Fibroblast of lung (primary cell): ENCODE measurements at regions not wholly inside any gene's neighbourhood (a gene's known extent, or its start where the extent isn't known, plus 50 kb on each side); places are given as distances from the start of the nearest gene placed in this dataset.

Experiments
- DNase-seq, 2 donors: peaks; one replicate each; pipeline versions ENCODE4 v3.0.0 to v3.0.0-alpha.2; 2010; ENCODE audit warnings: low read depth in 2 of 2
- H2AFZ ChIP-seq: 2 replicates; pipeline ENCODE4 v1.5.1; 2012; ENCODE audit warnings: low read length, control low read depth, inconsistent platforms
- H3K27ac ChIP-seq: 2 replicates; pipeline ENCODE4 v1.5.1; 2011; ENCODE audit warnings: low read length, control low read depth; ENCODE audit not compliant: insufficient read depth
- H3K27me3 ChIP-seq: 2 replicates; pipeline ENCODE4 v1.5.1; 2011; ENCODE audit warnings: mild to moderate bottlenecking, low read length; ENCODE audit not compliant: control insufficient read depth, insufficient read depth
- H3K36me3 ChIP-seq: 2 replicates; pipeline ENCODE4 v1.5.1; 2011; ENCODE audit warnings: low read length; ENCODE audit not compliant: control insufficient read depth, insufficient read depth
- H3K4me1 ChIP-seq: 2 replicates; pipeline ENCODE4 v1.5.1; 2011; ENCODE audit warnings: low read length; ENCODE audit not compliant: control insufficient read depth, insufficient read depth; ENCODE audit errors: extremely low read depth
- H3K4me2 ChIP-seq: 2 replicates; pipeline ENCODE4 v1.5.1; 2011; ENCODE audit warnings: low read length, control low read depth; ENCODE audit not compliant: insufficient read depth; ENCODE audit errors: extremely low read depth
- H3K4me3 ChIP-seq, 4 experiments: fragments of 200-600 bp in 1 of 4; sonication (generic) in 1 of 4; replicated peaks in 1 of 4; 2 replicates each; pipeline ENCODE4 v1.5.1; 2011 to 2016; ENCODE audit warnings: low read length in 4 of 4, low read depth in 3 of 4, mild to moderate bottlenecking in 3 of 4, control low read depth in 2 of 4, inconsistent platforms in 1 of 4, mixed read lengths in 1 of 4; ENCODE audit not compliant: insufficient read depth in 1 of 4; ENCODE audit errors: control extremely low read depth in 1 of 4
- H3K79me2 ChIP-seq: 2 replicates; pipeline ENCODE4 v1.5.1; 2012; ENCODE audit warnings: mild to moderate bottlenecking, low read length, inconsistent platforms; ENCODE audit not compliant: control insufficient read depth, insufficient read depth
- H3K9ac ChIP-seq: 2 replicates; pipeline ENCODE4 v1.5.1; 2011; ENCODE audit warnings: mild to moderate bottlenecking, low read length, control low read depth; ENCODE audit not compliant: insufficient read depth
- H3K9me3 ChIP-seq: 2 replicates; pipeline ENCODE4 v1.5.1; 2012; ENCODE audit warnings: low read depth, low read length; ENCODE audit not compliant: control insufficient read depth, insufficient read depth
- H4K20me1 ChIP-seq: 2 replicates; pipeline ENCODE4 v1.5.1; 2011; ENCODE audit warnings: low read length; ENCODE audit not compliant: control insufficient read depth, insufficient read depth; ENCODE audit errors: extremely low read depth
- EZH2 ChIP-seq: IDR thresholded peaks from 2 replicates; pipeline ENCODE4 v1.5.1; 2012; ENCODE audit warnings: low read length, control low read depth, mild to moderate bottlenecking; ENCODE audit errors: missing control alignments
- TF ChIP-seq, protein P1 (sequence below), 2 donors: IDR thresholded peaks in 1 of 2; conservative IDR thresholded peaks in 1 of 2; 1 replicate in 1 of 2; 2 replicates in 1 of 2; pipeline ENCODE4 v1.5.1; 2011 to 2012; ENCODE audit warnings: low read length in 2 of 2, control low read depth in 1 of 2, inconsistent platforms in 1 of 2, low read depth in 1 of 2, mild to moderate bottlenecking in 1 of 2

DNA sequence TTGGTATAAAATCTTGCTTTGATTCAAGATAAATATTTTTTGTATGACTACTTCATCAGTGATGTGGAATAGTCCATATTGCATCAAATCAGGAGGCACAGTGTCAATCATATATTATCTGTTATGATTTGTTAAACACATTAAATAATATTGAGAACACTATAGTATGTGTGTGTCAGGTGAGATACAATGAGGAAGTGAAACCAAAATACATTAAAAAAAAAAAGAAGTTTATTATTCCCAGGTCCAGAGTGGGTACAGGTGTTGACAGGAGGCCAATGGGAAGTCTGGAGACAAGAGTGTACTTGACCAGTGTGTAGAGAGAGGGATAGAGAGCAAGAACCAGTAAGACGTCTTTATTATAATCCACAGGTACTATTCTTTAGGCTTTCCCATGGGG lies 292.6 kb downstream of the FSIP2 start:
- DNase-seq = no peak
- Histone ChIP-seq H3K4me3 (no peak overlapping the region), H4K20me1 (no peaks in the 10 kb centered on the region), H3K9ac (no peak overlapping the region), H3K36me3 (no peaks in the 10 kb centered on the region), H3K27me3 (no peaks in the 10 kb centered on the region), H3K4me2 (no peak overlapping the region), H2AFZ (no peak overlapping the region), H3K27ac (no peak overlapping the region), H3K4me1 (no peaks in the 10 kb centered on the region), H3K79me2 (no peaks in the 10 kb centered on the region), H3K9me3 (no peaks in the 10 kb centered on the region)
- TF ChIP-seq EZH2 = no peak
- TF ChIP-seq, protein P1, sequence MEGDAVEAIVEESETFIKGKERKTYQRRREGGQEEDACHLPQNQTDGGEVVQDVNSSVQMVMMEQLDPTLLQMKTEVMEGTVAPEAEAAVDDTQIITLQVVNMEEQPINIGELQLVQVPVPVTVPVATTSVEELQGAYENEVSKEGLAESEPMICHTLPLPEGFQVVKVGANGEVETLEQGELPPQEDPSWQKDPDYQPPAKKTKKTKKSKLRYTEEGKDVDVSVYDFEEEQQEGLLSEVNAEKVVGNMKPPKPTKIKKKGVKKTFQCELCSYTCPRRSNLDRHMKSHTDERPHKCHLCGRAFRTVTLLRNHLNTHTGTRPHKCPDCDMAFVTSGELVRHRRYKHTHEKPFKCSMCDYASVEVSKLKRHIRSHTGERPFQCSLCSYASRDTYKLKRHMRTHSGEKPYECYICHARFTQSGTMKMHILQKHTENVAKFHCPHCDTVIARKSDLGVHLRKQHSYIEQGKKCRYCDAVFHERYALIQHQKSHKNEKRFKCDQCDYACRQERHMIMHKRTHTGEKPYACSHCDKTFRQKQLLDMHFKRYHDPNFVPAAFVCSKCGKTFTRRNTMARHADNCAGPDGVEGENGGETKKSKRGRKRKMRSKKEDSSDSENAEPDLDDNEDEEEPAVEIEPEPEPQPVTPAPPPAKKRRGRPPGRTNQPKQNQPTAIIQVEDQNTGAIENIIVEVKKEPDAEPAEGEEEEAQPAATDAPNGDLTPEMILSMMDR (conservative IDR thresholded peaks at IDR 0.05 in 1 of 2, IDR thresholded peaks at IDR 0.05 in 1 of 2; ENCODE audit: low read depth in 1 of 2, low read length in 2 of 2) = no peak

DNA sequence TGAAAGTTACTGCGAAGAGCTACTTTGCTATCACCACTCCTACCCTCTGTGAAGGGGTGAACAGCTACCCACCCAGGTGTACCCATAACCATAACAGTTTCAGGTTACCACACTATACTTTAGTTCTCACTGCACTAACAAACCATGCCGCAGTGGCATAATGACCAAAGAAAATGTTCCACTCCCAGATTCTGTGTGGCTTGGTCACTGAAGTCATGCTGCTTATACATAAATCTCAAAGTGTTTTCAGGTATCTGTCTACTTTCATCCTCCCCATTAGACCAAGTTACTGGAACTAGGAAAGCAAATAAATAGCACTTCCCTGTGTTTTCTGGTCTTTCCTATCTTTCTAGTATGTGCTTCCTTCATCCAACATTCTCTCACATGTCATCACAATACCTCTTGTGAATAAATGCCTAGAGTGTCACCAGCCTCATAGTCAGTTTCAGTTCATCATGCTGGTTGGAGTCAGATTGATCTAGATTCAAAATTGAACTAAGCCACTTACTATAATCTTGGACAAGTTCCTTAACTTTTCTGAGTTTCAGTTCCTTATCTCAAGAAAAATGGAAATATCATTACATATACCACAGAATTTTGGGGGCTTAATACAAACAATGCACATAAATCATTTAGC lies 293.6 kb downstream of the FSIP2 start:
- H3K4me2 ChIP-seq = no peak overlapping the region
- H3K27me3 ChIP-seq = no peaks in the 10 kb centered on the region
- H3K4me3 ChIP-seq = no peak overlapping the region
- TF ChIP-seq, protein P1 (conservative IDR thresholded peaks at IDR 0.05 in 1 of 2, IDR thresholded peaks at IDR 0.05 in 1 of 2; ENCODE audit: low read depth in 1 of 2, low read length in 2 of 2) = no peak
- TF ChIP-seq EZH2 = no peak
- H3K36me3 ChIP-seq = no peaks in the 10 kb centered on the region
- DNase-seq = no peak
- no peak overlapping the region for H3K27ac ChIP-seq
- no peak overlapping the region for H2AFZ ChIP-seq
- H3K9me3 ChIP-seq = no peaks in the 10 kb centered on the region
- H3K9ac ChIP-seq = no peak overlapping the region
- H4K20me1 ChIP-seq = no peaks in the 10 kb centered on the region
- no peaks in the 10 kb centered on the region for H3K79me2 ChIP-seq
- H3K4me1 ChIP-seq = no peaks in the 10 kb centered on the region

DNA sequence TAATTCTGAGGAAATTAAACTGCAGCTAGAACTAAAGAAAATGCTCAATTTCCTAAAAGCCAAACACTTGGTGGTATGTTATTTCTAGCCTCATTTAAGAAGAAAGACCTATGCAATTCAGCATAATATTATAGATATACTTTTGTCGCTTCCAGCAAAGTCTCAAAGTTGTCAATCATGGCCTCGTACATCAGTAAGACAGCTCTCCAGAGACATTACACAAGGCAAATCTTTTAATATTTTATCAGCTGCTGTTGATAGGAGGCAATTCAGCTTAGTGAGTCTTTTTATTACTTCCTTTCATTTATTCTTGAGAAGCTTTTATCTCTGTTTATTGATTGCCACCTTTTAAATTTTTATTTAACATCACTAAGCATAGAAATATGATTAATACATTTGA lies 294.3 kb downstream of the FSIP2 start:
- no peaks in the 10 kb centered on the region for H3K36me3 ChIP-seq
- H3K27me3 ChIP-seq = no peaks in the 10 kb centered on the region
- no peaks in the 10 kb centered on the region for H3K4me1 ChIP-seq
- TF ChIP-seq EZH2 = no peak
- TF ChIP-seq, protein P1 (conservative IDR thresholded peaks at IDR 0.05 in 1 of 2, IDR thresholded peaks at IDR 0.05 in 1 of 2; ENCODE audit: low read depth in 1 of 2, low read length in 2 of 2) = no peak
- no peak for DNase-seq
- H3K9ac ChIP-seq = no peak overlapping the region
- H3K27ac ChIP-seq = no peak overlapping the region
- no peak overlapping the region for H3K4me3 ChIP-seq
- no peaks in the 10 kb centered on the region for H3K79me2 ChIP-seq
- H2AFZ ChIP-seq = no peak overlapping the region
- no peak overlapping the region for H3K4me2 ChIP-seq
- H3K9me3 ChIP-seq = no peaks in the 10 kb centered on the region
- H4K20me1 ChIP-seq = no peaks in the 10 kb centered on the region
